ENCODE measurements at regions not wholly inside any gene's neighbourhood (a gene's known extent, or its start where the extent isn't known, plus 50 kb on each side); places are given as distances from the start of the nearest gene placed in this dataset.

DNA sequence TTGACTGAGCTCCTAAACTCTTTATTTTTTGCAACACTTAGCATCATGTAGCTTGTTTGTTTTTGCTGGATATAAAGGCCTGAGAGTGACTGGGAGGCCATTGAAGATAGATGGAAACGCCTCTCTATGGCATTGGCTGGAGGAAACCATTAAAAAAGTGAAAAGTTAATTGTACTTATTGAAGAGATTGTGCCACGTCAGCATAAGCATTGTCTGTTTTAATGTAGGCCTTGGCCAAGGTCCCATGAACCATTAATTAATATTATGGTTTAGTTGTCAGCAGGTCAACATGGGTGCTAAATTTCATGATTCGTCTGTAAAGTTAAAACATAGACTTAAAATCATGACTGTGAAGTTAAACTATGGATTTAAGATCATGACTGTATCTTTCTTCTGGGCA is 178.6 kb downstream of the GATA3 start:
- H3K9me3 ChIP-seq (ENCODE audit: low read depth): no peaks in the 10 kb centered on the region
- no peaks in the 10 kb centered on the region for H3K9me2 ChIP-seq (ENCODE audit: insufficient read depth)
- no peaks in the 10 kb centered on the region for H4K20me1 ChIP-seq (ENCODE audit: insufficient read depth)
- no peaks in the 10 kb centered on the region for H3K36me3 ChIP-seq (ENCODE audit: low read depth)
- in situ Hi-C loops (cut with MboI): no loop called here
- no peaks in the 10 kb centered on the region for H3K27me3 ChIP-seq (replicated peaks; ENCODE audit: insufficient read depth)
- no peak overlapping the region for H3K9ac ChIP-seq
- WGBS, 2 experiments (ENCODE audit: low coverage in 1 of 2, low lambda C conversion rate in 2 of 2, missing lambda C conversion rate in 2 of 2): 10 to 16% methylated on average over 3 of the region's 3 CpGs
- no peak overlapping the region for H3K4me2 ChIP-seq (ENCODE audit: unreplicated experiment)
- H3K79me2 ChIP-seq (ENCODE audit: insufficient read depth): no peaks in the 10 kb centered on the region
- no peaks in the 10 kb centered on the region for H3K4me1 ChIP-seq (ENCODE audit: insufficient read depth)
- no peak overlapping the region for H3K27ac ChIP-seq
- H2AFZ ChIP-seq: no peak overlapping the region
- no peak for TF ChIP-seq EZH2 (IDR thresholded peaks at IDR 0.05; ENCODE audit: insufficient read depth, poor library complexity, severe bottlenecking)
- TF ChIP-seq EZH2phosphoT487 (IDR thresholded peaks at IDR 0.05; ENCODE audit: insufficient read depth, low read depth): no peak
- H3K4me3 ChIP-seq: no peak overlapping the region
- DNase-seq: no peak
- H3F3A ChIP-seq (ENCODE audit: insufficient read depth): no peaks in the 10 kb centered on the region

DNA sequence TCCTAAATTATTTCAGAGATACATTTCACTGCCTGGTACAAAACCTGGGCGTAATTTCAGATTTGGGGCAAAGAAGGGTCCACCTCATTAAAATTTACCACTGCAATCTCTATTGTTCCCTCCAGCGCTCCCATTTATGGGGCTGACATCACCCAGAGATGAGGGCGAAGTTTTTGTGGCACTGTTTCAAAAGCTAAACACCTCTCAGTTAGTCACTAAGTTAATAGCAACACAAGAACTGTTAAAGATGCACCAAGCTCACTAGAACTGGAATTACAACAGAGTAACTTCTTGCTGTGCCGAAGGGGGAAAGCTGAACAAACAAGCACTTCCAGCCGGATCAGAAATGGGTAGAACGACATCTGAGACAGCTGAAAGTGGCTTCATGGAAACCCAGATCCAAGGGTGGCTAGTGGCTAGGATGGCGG is 179.4 kb downstream of the GATA3 start:
- no peaks in the 10 kb centered on the region for H3F3A ChIP-seq (ENCODE audit: insufficient read depth)
- H3K4me2 ChIP-seq (ENCODE audit: unreplicated experiment): no peak overlapping the region
- 25 to 42% methylated on average over 7 of the region's 7 CpGs for WGBS, 2 experiments (ENCODE audit: low coverage in 1 of 2, low lambda C conversion rate in 2 of 2, missing lambda C conversion rate in 2 of 2)
- H3K9ac ChIP-seq: no peak overlapping the region
- DNase-seq: no peak
- no peaks in the 10 kb centered on the region for H3K4me1 ChIP-seq (ENCODE audit: insufficient read depth)
- H3K27ac ChIP-seq: no peak overlapping the region
- H2AFZ ChIP-seq: no peak overlapping the region
- H3K9me2 ChIP-seq (ENCODE audit: insufficient read depth): no peaks in the 10 kb centered on the region
- no peaks in the 10 kb centered on the region for H3K79me2 ChIP-seq (ENCODE audit: insufficient read depth)
- TF ChIP-seq EZH2phosphoT487 (IDR thresholded peaks at IDR 0.05; ENCODE audit: insufficient read depth, low read depth) (no peak), EZH2 (IDR thresholded peaks at IDR 0.05; ENCODE audit: insufficient read depth, poor library complexity, severe bottlenecking) (no peak)
- in situ Hi-C loops (cut with MboI): no loop called here
- no peaks in the 10 kb centered on the region for H3K36me3 ChIP-seq (ENCODE audit: low read depth)
- no peaks in the 10 kb centered on the region for H3K27me3 ChIP-seq (replicated peaks; ENCODE audit: insufficient read depth)
- no peak overlapping the region for H3K4me3 ChIP-seq
- H4K20me1 ChIP-seq (ENCODE audit: insufficient read depth): no peaks in the 10 kb centered on the region
- no peaks in the 10 kb centered on the region for H3K9me3 ChIP-seq (ENCODE audit: low read depth)

GRCh38 chr10:8235253-8236027 is 181.0 kb downstream of the GATA3 start:
- no peaks in the 10 kb centered on the region for H3K4me1 ChIP-seq (ENCODE audit: insufficient read depth)
- H3K9ac ChIP-seq: no peak overlapping the region
- H3K4me3 ChIP-seq: no peak overlapping the region
- no peaks in the 10 kb centered on the region for H3K9me2 ChIP-seq (ENCODE audit: insufficient read depth)
- no peaks in the 10 kb centered on the region for H3K27me3 ChIP-seq (replicated peaks; ENCODE audit: insufficient read depth)
- H2AFZ ChIP-seq: no peak overlapping the region
- no peaks in the 10 kb centered on the region for H3K9me3 ChIP-seq (ENCODE audit: low read depth)
- in situ Hi-C loops (cut with MboI): no loop called here
- no peaks in the 10 kb centered on the region for H3K79me2 ChIP-seq (ENCODE audit: insufficient read depth)
- no peak overlapping the region for H3K4me2 ChIP-seq (ENCODE audit: unreplicated experiment)
- no peak for DNase-seq
- H3K27ac ChIP-seq: no peak overlapping the region
- no peak for TF ChIP-seq EZH2 (IDR thresholded peaks at IDR 0.05; ENCODE audit: insufficient read depth, poor library complexity, severe bottlenecking)
- no peak for TF ChIP-seq EZH2phosphoT487 (IDR thresholded peaks at IDR 0.05; ENCODE audit: insufficient read depth, low read depth)
- no peaks in the 10 kb centered on the region for H3K36me3 ChIP-seq (ENCODE audit: low read depth)
- 54 to 65% methylated on average over 16 to 25 of the region's 25 CpGs for WGBS, 2 experiments (ENCODE audit: low coverage in 1 of 2, low lambda C conversion rate in 2 of 2, missing lambda C conversion rate in 2 of 2)
- H4K20me1 ChIP-seq (ENCODE audit: insufficient read depth): no peaks in the 10 kb centered on the region
- no peaks in the 10 kb centered on the region for H3F3A ChIP-seq (ENCODE audit: insufficient read depth)

GRCh38 chr10:8238986-8239385 is 184.5 kb downstream of the GATA3 start:
- Histone ChIP-seq H3K27me3 (replicated peaks; ENCODE audit: insufficient read depth) (no peaks in the 10 kb centered on the region), H4K20me1 (ENCODE audit: insufficient read depth) (no peaks in the 10 kb centered on the region), H3K4me2 (ENCODE audit: unreplicated experiment) (no peak overlapping the region), H3F3A (ENCODE audit: insufficient read depth) (no peaks in the 10 kb centered on the region), H3K36me3 (ENCODE audit: low read depth) (no peaks in the 10 kb centered on the region), H3K9me2 (ENCODE audit: insufficient read depth) (no peaks in the 10 kb centered on the region), H3K9me3 (ENCODE audit: low read depth) (no peaks in the 10 kb centered on the region), H3K9ac (no peak overlapping the region), H3K27ac (no peak overlapping the region), H3K79me2 (ENCODE audit: insufficient read depth) (no peaks in the 10 kb centered on the region), H2AFZ (no peak overlapping the region), H3K4me3 (no peak overlapping the region), H3K4me1 (ENCODE audit: insufficient read depth) (no peaks in the 10 kb centered on the region)
- in situ Hi-C loops (cut with MboI): no loop called here
- no peak for TF ChIP-seq EZH2 (IDR thresholded peaks at IDR 0.05; ENCODE audit: insufficient read depth, poor library complexity, severe bottlenecking)
- TF ChIP-seq EZH2phosphoT487 (IDR thresholded peaks at IDR 0.05; ENCODE audit: insufficient read depth, low read depth): no peak
- DNase-seq: no peak
- WGBS, 2 experiments (ENCODE audit: low coverage in 1 of 2, low lambda C conversion rate in 2 of 2, missing lambda C conversion rate in 2 of 2): 29 to 33% methylated on average over 7 of the region's 7 CpGs
